K562 (cell line): ENCODE measurements at regions not wholly inside any gene's neighbourhood (a gene's known extent, or its start where the extent isn't known, plus 50 kb on each side); places are given as distances from the start of the nearest gene placed in this dataset.

Source experiments
- MXI1 ChIP-seq: IDR thresholded peaks from 2 replicates; pipeline ENCODE4 v1.6.1; 2011; ENCODE audit warnings: low read depth, mild to moderate bottlenecking, improper control_type of control experiment, low read length
- YY1 ChIP-seq, 3 experiments: IDR thresholded peaks; 2 replicates each; pipeline ENCODE4 v1.6.1; 2011; ENCODE audit warnings: low read length in 2 of 3, mild to moderate bottlenecking in 2 of 3, moderate library complexity in 2 of 3, borderline replicate concordance in 1 of 3, control low read depth in 1 of 3, low read depth in 1 of 3; ENCODE audit not compliant: insufficient read depth in 3 of 3, insufficient replicate concordance in 2 of 3, control insufficient read depth in 1 of 3, insufficient read length in 1 of 3; ENCODE audit errors: extremely low read depth in 1 of 3

DNA sequence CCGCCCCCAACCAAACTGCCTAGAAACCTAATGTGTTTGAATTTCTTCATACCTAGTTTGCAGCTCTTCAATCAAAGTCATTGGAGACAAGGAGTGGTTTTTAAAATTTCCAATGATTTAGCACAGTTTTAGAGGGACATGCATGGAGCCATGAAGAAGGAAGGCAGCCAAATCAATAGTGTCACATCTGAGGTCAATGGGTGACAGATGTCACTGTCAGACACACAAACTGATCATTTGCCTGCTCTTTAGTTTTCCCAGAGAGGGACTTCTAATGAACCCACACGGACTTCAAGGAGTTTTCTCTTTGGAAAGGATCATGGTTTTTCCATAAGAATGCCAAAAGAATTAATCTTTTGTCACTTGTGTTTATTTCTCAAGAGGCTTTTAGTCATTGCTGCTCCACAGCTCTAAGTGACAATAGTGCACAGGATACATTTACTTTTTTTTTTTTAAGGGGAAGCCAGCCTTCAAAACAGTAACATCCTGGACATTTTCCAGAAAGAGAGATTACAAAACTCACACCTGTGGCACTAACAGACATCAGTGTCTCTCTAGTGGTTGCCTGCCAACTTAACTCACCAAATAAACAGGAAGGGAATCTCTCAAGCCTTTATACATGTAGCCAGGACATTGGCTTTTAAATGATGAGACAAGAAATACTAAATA, 251.1 kb upstream of the DIAPH2 start:
- TF ChIP-seq MXI1 (no peak), YY1 (IDR thresholded peaks at IDR 0.05; ENCODE audit: borderline replicate concordance in 1 of 3, control insufficient read depth in 1 of 3, extremely low read depth in 1 of 3, insufficient read depth in 3 of 3, insufficient read length in 1 of 3, insufficient replicate concordance in 2 of 3, low read depth in 1 of 3, low read length in 2 of 3) (no peak)
